ENCODE measurements at regions not wholly inside any gene's neighbourhood (a gene's known extent, or its start where the extent isn't known, plus 50 kb on each side); places are given as distances from the start of the nearest gene placed in this dataset.
"Not testable (repeated sequence)": the region's sequence is repeated elsewhere in the genome, so short reads cannot be mapped to it uniquely, and the experiment has no call there.

DNA sequence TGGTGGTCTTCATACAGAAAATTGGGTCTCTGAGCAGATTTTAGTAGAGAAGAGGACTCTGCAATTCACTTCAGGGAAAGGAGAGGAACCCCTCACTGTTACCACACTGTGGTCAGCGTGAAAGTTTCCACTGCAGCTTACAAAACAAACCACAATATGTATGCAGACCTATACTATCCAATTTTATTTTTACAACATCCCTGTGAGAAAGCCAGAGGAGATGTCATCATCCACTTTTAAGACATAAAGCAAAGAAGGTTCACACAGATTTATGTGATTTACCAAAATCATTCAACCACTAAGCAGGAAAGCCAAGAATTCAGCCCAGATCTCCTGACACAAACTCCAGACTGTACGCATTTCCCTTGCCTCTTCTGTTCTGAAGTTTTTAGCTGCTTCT is 442.4 kb downstream of the FRK start:
- no peak for DNase-seq

- DNase-seq, result no peak
These were observed 443.7 kb downstream of the FRK start for GRCh38 chr6:115617031-115617430.

GRCh38 chr6:115613488-115613887 is 447.2 kb downstream of the FRK start:
- DNase-seq, result no peak

GRCh38 chr6:115612796-115613479 is 447.8 kb downstream of the FRK start:
- no peak for DNase-seq

DNA sequence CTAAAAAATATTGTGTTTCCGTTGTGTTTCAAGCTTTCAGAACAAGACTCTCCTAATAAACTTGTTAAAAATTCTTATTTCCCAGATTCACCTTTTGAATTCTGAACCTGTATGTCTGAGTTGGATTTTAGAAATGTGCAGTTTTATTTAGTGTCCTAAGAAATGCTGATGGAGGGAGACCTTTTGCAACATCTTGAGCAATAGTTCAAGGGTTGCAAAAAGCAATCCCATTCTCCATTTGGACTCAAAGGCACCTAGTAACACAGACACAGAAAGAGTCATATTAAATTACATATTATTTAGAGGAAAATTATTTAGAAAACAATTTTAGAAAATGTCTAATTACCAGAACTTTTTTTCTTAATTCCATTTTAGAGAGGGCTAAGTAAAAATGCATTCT is 448.5 kb downstream of the FRK start:
- no peak for DNase-seq

GRCh38 chr6:115610696-115611095 is 450.0 kb downstream of the FRK start:
- no peak for DNase-seq

DNA sequence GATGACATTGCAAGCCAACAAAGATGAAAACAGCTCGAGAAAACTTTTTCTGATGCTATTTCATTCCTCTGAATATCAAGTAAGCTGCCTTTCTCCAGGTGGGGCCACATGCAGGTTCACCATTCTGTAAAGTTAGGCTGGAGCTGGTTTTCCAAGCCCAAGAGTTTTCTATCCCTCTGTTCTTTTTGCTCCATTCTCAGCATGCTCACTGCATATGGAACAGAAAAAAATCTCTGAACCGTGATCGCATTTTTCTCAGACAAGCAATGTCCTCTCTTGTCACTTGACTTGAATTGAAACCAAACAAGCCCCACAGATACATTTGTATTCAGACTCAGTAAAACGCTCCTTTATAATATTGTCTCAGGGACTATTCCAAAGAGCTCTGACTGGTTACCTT is 451.6 kb downstream of the FRK start:
- DNase-seq, result no peak

- DNase-seq, result no peak
These were observed 458.2 kb downstream of the FRK start for GRCh38 chr6:115602466-115602865.

GRCh38 chr6:115601509-115601908 is 459.2 kb downstream of the FRK start:
- DNase-seq, result no peak

DNA sequence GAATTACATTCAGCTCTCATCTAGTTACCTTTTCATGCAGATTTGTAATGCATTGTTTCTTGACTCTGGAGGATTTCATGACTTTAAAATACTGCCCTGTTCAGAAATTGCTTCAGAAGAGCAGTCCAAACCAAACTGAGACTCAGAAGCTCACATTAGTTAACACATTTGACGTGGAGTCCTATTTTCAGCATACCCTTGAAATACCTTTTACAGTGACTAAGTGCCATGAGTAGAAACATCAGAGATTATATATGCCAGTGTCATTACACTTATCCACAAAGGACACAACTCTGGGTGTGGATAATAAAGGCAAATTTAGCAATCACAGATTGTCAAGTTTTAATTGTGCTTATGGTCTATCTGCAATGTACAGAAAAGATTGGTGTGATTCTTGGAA is 459.6 kb downstream of the FRK start:
- no peak for DNase-seq

DNA sequence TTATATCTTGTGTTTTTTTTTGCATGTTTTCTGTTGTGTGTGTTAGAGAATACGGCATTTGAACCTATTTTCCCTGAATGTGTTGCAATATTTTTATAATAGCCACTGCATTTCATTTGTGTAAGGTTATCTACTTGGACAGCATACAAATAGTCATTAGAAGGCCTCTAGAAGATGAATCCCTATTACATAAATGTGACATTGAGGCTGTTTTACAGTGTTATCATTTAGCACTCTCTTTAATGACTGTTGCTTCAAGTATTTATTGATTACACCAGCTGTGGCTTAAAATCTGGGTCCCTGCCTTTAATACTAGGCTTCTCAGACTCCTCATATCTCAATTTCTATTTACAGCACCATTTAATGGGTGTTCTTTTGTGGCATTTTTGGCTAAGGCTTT is 465.8 kb downstream of the FRK start:
- DNase-seq, result no peak

- no peak for DNase-seq
These were observed 468.7 kb downstream of the FRK start for GRCh38 chr6:115592025-115592424.

DNA sequence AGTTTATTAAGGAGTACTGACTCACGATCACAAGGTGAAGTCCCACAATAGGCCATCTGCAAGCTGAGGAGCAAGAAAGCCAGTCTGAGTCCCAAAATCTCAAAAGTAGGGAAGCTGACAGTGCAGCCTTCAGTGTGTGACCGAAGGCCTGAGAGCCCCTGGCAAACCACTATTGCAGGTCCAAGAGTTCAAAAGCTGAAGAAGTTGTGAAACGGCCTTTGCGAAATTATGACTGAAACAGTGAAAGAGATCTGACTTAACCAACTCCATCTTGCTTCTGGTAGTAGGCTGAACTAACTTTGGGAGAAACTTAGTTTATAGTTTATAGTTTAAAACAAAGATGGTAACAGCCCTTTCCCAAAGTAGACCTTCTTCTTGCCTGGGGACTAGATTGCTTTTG is 471.6 kb downstream of the FRK start:
- DNase-seq, result not testable (repeated sequence)

- no peak for DNase-seq
These were observed 477.4 kb downstream of the FRK start for GRCh38 chr6:115583290-115583689.

DNA sequence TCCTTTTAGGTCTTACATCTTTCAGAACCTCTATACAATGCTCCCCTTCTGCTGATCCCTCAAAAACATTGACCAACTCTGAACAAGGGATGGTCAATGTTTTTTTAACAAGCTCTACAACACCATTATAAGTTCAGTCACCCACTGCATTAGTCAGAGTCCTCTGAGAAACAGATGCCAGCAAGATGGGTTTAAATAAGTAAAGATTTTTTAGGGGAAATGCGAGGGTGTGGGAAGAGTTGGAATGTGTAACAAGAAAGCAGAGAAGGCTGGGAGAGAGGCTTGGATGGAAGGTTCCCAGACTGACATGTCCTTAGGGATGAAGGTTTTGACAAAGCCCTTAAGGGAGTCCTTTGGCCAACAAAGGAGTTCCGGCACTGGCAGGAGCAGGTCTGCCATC is 478.3 kb downstream of the FRK start:
- DNase-seq, result no peak

GRCh38 chr6:115579565-115579964 is 481.1 kb downstream of the FRK start:
- DNase-seq, result not testable (repeated sequence)

GRCh38 chr6:115577270-115577669 is 483.4 kb downstream of the FRK start:
- no peak for DNase-seq

- no peak for DNase-seq
These were observed 485.4 kb downstream of the FRK start for GRCh38 chr6:115575285-115575684.

DNA sequence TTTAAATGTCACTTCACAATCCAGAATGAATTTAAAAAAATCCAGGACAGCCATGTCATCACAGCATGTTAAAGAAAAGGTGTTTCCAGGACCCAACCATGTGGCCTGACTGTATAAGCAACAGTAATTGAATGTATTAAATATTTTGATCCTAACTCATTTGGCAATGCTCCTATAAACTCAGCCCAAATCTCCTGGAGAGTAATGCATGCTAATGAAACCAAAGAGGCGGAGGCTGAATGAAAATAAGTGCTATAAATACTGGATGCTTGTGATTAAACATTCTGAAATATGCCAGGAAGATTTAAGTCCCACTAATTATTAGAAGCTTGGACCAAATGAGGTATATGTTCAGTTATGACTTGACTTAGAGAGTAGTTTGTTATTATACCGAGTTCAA is 486.8 kb downstream of the FRK start:
- no peak for DNase-seq

DNA sequence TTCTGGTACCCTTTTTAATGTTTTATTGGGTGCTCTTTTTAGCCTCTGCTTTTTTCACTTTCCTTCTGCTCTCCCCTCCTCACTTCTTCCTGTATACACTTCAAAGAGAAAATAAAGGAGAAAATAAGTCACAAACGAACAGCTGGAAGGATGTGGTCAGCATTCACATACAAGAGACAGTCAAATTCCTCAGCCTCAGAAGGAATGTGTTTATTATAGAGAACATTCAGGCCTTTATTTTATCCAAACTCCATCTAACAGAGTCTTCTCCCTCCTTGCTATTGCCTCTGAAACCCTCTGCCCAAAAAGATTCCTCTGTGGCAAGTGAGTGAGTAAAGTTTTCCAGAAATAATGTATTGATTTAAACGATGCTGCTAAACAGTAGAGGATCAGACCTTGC is 490.4 kb downstream of the FRK start:
- DNase-seq, result no peak

DNA sequence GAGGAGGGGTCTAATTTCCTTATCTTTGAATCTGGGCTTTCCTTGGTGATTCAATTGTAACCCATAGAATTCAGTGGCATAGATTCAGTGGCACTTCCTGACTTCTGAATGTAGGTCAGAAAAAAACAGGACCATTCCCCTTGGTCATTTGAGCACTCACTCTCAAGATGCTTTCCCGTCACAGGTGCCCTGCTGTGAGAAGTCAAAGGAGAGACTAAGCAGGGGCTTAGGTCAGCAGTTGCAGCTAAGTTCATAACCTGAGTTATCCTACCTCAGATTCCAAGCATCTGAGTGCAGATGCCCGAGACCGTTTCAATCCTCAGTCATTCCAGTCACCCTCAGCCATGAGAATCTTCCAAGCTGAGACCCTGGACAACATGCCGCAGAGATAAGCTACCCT is 506.6 kb downstream of the FRK start:
- DNase-seq, result no peak

- no peak for DNase-seq
These were observed 509.2 kb downstream of the FRK start for GRCh38 chr6:115551527-115551926.

DNA sequence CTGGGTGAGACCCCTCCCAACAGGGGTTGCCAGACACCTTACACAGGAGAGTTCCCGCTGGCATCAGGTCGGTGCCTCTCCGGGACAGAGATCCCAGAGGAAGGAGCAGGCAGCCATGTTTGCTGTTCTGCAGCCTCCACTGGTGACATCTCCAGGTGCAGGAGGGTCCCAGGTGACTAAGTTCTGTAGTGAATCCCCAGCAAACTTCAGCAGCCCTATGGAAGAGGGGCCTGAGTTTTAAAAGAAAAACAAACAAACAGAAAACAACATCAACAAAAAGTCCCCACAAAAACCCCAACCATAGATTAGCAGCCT is 515.1 kb downstream of the FRK start:
- no peak for DNase-seq

DNA sequence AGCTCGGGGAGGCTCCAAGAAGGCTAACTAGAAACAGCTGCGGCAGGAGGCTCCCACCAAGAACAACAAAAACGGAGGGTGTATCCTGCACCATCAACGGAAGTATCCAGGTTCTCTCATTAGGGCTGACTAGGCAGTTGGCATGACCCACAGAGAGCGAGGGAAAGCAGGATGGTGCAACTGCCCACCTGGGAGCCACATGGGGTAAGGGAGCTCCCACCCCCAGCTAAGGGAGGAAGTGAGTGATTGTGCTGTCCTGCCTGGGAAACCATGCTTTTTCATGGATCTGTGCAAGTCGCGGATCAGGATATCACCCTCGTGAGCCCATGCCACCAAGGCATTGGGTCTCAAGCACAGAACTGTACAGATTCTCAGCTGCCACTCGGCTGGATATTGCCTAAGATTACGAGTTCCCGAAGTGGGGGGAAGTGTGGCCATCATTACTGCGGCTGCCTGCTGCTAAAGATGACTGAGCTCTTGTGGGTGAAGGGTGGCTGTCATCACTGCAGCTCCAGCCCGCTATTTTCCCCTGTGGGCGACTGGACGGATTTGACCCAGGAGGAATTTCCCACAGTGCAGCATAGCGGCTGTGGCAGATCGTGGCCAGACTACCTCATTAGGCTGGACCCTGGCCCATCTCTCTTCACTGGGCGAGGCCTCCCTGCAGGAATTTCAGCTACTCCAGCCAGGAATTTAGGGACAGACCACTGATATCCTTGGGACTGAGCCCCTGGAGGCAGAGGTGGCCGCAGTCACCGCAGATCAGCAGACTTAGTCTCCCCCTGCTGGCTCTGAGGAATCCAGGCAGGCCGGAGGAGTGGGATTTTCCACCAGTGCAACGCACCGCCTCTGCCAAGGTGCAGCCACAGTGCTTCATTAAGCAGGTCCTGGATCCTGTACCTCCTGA is 515.7 kb downstream of the FRK start:
- no peak for DNase-seq
